Kidney (tissue), 13 donors: ENCODE measurements at regions not wholly inside any gene's neighbourhood (a gene's known extent, or its start where the extent isn't known, plus 50 kb on each side); places are given as distances from the start of the nearest gene placed in this dataset.
A peak's percentile ranks its signal among the peaks of the same experiment; 100 is the strongest.

Experiments
- DNase-seq, 5 donors: peaks; one replicate each; pipeline ENCODE4 v3.0.0-alpha.2; 2013 to 2020
- FAIRE-seq: peaks from 2 replicates; lab custom pipeline; 2012; peaks lifted over from hg19 to GRCh38; lab: Jason Lieb, UNC
- H3K27ac ChIP-seq, 2 donors: one replicate each; pipeline ENCODE4 v1.7.0; 2013; ENCODE audit warnings: low read depth in 2 of 2, low read length in 2 of 2, inconsistent platforms in 1 of 2
- H3K27me3 ChIP-seq: one replicate; pipeline ENCODE4 v1.7.1; 2013; ENCODE audit warnings: low read length, inconsistent platforms; ENCODE audit not compliant: control insufficient read depth, insufficient read depth
- H3K36me3 ChIP-seq, 3 donors: one replicate each; pipeline versions ENCODE4 v1.7.0 to v1.7.1; 2013; ENCODE audit warnings: low read length in 3 of 3, control low read depth in 1 of 3, inconsistent platforms in 1 of 3; ENCODE audit not compliant: insufficient read depth in 3 of 3, control insufficient read depth in 2 of 3
- H3K4me1 ChIP-seq, 3 donors: one replicate each; pipeline versions ENCODE4 v1.7.0 to v1.7.1; 2013; ENCODE audit warnings: low read length in 3 of 3, inconsistent platforms in 1 of 3, low read depth in 1 of 3; ENCODE audit not compliant: control insufficient read depth in 2 of 3, insufficient read depth in 2 of 3
- H3K4me3 ChIP-seq, 3 donors: one replicate each; pipeline versions ENCODE4 v1.7.0 to v1.8.1; 2013; ENCODE audit warnings: low read length in 3 of 3, control low read depth in 1 of 3, inconsistent platforms in 1 of 3
- H3K9ac ChIP-seq, 3 donors: one replicate each; pipeline versions ENCODE4 v1.7.0 to v1.7.1; 2013; ENCODE audit warnings: low read length in 3 of 3, control low read depth in 1 of 3, inconsistent platforms in 1 of 3
- H3K9me3 ChIP-seq, 3 donors: one replicate each; pipeline versions ENCODE4 v1.7.0 to v1.7.1; 2013; ENCODE audit warnings: low read length in 3 of 3, control low read depth in 1 of 3, inconsistent platforms in 1 of 3; ENCODE audit not compliant: control insufficient read depth in 2 of 3, insufficient read depth in 1 of 3
- CTCF ChIP-seq: IDR thresholded peaks from 3 replicates; pipeline ENCODE4 v1.5.1; 2012; ENCODE audit warnings: mild to moderate bottlenecking, moderate library complexity, borderline replicate concordance; ENCODE audit not compliant: insufficient read depth; ENCODE audit errors: extremely low read depth
- intact Hi-C: fragments of 100-400 bp; cut with DNase I; formaldehyde crosslinking; loops from one replicate; pipeline ENCODE4 v1.11.1; 2022
- donor health status: control.
- donor health status: control.
- donor health status: control.
- donor health status: control.
- donor health status: control.
- donor health status: DM: yes; HTN: yes; CAD: no.
- donor health status: Normal renal cell carcinoma (clear cell type).

- intact Hi-C loops = no loop called here
- no peak for FAIRE-seq
- no peak for DNase-seq
- H3K4me3 ChIP-seq = no peak overlapping the region
- no peak for TF ChIP-seq CTCF
- no peaks in the 10 kb centered on the region for H3K36me3 ChIP-seq
- peak overlapping the region in 1 of 3 donors; percentile 70 for H3K9ac ChIP-seq
- H3K27me3 ChIP-seq = no peaks in the 10 kb centered on the region
- H3K4me1 ChIP-seq = peaks cover 0 to 62% (median 41%) of the 10 kb centered on the region in 3 donors
- H3K9me3 ChIP-seq = no peaks in the 10 kb centered on the region
- peak overlapping the region; percentile 72 to 91 for H3K27ac ChIP-seq
Observed at GRCh38 chr12:123063535-123063934, 83.1 kb downstream of the ARL6IP4 start.

GRCh38 chr12:123062681-123063486 lies 82.4 kb downstream of the ARL6IP4 start:
- Histone ChIP-seq H3K9ac (peak overlapping the region in 1 of 3 donors; percentile 70), H3K36me3 (no peaks in the 10 kb centered on the region), H3K27ac (peak overlapping the region; percentile 72 to 91), H3K9me3 (no peaks in the 10 kb centered on the region), H3K4me3 (no peak overlapping the region), H3K27me3 (no peaks in the 10 kb centered on the region), H3K4me1 (peaks cover 0 to 67% (median 41%) of the 10 kb centered on the region in 3 donors)
- no peak for TF ChIP-seq CTCF
- no peak for FAIRE-seq
- DNase-seq = no peak
- intact Hi-C loops = no loop called here

DNA sequence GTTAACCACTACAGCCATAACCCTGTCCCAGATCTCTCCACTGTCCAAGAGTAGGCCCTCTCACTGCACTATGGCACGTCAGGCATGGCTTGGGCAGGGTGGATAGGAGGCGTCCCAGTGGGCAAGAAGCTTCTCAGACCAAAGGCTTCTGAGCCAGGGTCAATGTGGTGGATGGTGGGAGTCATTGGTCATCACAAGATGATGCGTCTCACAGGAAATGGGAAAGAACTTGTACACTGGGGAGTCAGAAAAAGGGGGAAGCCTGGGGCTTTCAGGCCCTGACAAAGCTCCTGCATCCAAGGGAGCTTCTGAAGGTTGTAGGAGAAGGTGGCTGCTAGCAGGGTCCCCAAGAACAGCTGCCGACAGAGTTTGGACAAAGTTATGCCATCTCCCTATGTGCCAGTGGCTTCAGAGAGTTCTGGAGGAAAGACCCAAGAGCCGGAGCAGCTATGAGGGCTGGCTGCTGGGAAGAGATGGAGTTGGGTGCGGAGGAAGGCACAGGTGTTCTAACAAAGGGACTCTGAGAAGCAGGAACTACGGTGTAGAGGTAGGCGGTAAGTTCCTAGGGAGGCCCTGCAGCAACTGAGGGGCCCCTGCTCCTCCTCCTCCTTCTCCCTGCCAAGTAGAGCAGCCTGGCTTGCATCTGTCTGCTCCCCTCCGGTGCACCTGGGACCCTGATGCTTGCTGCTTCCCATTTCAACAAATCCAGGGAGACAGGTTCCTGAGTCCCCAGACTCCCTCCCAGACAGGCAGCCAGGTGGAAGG lies 81.1 kb downstream of the ARL6IP4 start:
- no peak for FAIRE-seq
- no peak overlapping the region for H3K4me3 ChIP-seq
- intact Hi-C loops = no loop called here
- no peak overlapping the region for H3K9ac ChIP-seq
- H3K9me3 ChIP-seq = no peaks in the 10 kb centered on the region
- no peak for TF ChIP-seq CTCF
- H3K27ac ChIP-seq = peak overlapping the region; percentile 63 to 91
- H3K27me3 ChIP-seq = no peaks in the 10 kb centered on the region
- peaks cover 0 to 70% (median 41%) of the 10 kb centered on the region in 3 donors for H3K4me1 ChIP-seq
- no peaks in the 10 kb centered on the region for H3K36me3 ChIP-seq
- DNase-seq = no peak
